HG03571 (cell line): ENCODE measurements at regions not wholly inside any gene's neighbourhood (a gene's known extent, or its start where the extent isn't known, plus 50 kb on each side); places are given as distances from the start of the nearest gene placed in this dataset.
"Not testable (repeated sequence)": the region's sequence is repeated elsewhere in the genome, so short reads cannot be mapped to it uniquely, and the experiment has no call there.

Source experiments
- ATAC-seq: cut with Tn5 transposase; IDR thresholded peaks from one replicate; pipeline ENCODE4 v1.9.1; 2021; ENCODE audit not compliant: unreplicated experiment

GRCh38 chr4:103887191-103887590 lies 167.4 kb upstream of the TACR3 start:
- no peak for ATAC-seq

- ATAC-seq = no peak
These were observed 165.4 kb upstream of the TACR3 start for GRCh38 chr4:103885152-103885551.

- no peak for ATAC-seq
These were observed 147.5 kb upstream of the TACR3 start for GRCh38 chr4:103867311-103867710.

- ATAC-seq = no peak
These were observed 133.8 kb upstream of the TACR3 start for GRCh38 chr4:103853627-103854026.

GRCh38 chr4:103853146-103853545 lies 133.4 kb upstream of the TACR3 start:
- ATAC-seq = no peak

GRCh38 chr4:103845075-103845474 lies 125.3 kb upstream of the TACR3 start:
- no peak for ATAC-seq

DNA sequence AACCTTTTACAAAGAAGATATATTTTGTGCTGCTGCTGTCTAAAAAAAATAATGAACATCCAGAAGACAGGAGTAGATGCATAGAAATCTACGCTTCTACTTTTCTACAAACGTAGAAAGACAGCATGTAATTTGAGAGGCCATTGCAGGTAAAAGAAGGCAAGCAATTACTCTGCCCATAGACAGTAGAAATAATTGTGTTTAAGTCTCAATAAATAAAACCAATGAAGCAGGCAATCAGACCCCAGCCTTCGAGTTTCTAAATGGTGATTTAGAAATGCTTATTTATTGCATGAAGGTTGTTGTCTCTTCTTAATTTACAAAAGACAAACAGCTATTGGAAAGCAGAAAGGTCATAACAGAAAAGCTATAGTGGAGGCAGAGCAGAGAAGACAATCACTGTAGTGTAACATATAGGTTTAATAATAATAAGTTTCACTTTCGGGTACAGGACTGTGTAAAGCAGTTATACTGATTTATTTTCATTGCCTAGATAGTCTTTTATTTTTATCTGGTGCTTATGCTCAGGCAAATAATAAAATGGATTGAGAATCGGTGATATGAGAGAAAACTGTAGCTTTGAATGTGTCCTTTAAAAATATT lies 123.0 kb upstream of the TACR3 start:
- ATAC-seq = no peak

GRCh38 chr4:103842076-103842475 lies 122.3 kb upstream of the TACR3 start:
- no peak for ATAC-seq

DNA sequence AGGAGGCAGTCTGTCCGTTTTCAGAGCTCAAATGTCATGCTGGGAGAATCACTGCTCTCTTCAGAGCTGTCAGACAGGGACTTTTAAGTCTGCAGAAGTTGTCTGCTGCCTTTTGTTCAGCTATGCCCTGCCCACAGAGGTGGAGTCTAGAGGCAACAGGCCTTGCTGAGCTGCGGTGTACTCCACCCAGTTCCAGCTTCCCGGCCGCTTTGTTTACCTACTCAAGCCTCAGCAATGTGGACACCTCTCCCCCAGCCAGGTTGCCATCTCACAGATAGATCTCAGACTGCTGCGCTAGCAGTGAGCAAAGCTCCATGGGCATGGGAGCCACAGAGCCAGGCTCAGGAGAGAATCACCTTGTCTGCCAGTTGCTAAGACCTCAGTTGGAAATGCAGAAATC lies 90.5 kb upstream of the TACR3 start:
- not testable (repeated sequence) for ATAC-seq

- ATAC-seq = no peak
These were observed 83.0 kb upstream of the TACR3 start for GRCh38 chr4:103802766-103803165.

- no peak for ATAC-seq
These were observed 67.3 kb upstream of the TACR3 start for GRCh38 chr4:103787057-103787456.

- ATAC-seq = no peak
These were observed 66.8 kb upstream of the TACR3 start for GRCh38 chr4:103786593-103786992.

- ATAC-seq = peak; percentile 56
These were observed 66.2 kb upstream of the TACR3 start for GRCh38 chr4:103786014-103786413.

GRCh38 chr4:103778221-103778620 lies 58.4 kb upstream of the TACR3 start:
- no peak for ATAC-seq

DNA sequence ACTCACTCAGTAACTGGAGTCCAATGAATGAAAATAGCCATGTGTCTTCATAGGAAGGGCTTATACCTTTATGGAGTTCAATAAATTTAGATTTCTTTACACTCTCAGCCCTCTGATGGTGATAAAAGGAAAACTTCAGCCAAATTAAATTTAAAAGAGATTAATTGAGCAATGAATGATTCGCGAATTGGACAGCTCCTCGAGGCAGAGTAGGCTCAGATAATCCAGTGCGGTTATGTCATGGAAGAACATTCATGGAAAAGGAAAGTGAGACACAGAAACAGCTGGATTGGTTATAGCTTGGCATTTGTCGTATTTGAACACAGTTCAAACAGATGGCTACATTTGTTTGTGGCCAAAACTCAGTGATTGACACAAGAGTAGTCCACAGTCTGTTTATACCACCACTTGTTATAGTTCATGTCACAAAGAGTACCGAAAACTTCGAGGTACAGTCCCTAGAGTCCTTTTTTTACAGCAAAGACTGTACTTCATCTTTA lies 54.6 kb upstream of the TACR3 start:
- ATAC-seq = no peak

- no peak for ATAC-seq
These were observed 54.0 kb upstream of the TACR3 start for GRCh38 chr4:103773691-103774231.
